Ovary (tissue), 3 donors: ENCODE measurements at regions not wholly inside any gene's neighbourhood (a gene's known extent, or its start where the extent isn't known, plus 50 kb on each side); places are given as distances from the start of the nearest gene placed in this dataset.

ENCODE experiments used
- CTCF ChIP-seq, 3 donors: fragments of 450-650 bp in 2 of 3; fragments of 200-600 bp in 1 of 3; IDR thresholded peaks; one replicate each; pipeline versions ENCODE4 v1.5.1 to v1.8.0; 2016 to 2022; ENCODE audit warnings: antibody characterized with exemption in 3 of 3, mild to moderate bottlenecking in 1 of 3
- EP300 ChIP-seq: sonication (generic); formaldehyde crosslinking; IDR thresholded peaks from one replicate; pipeline ENCODE4 v1.6.1; 2017; ENCODE audit warnings: antibody characterized with exemption
- donor health status: DM: no; HTN: no; CAD: no.

DNA sequence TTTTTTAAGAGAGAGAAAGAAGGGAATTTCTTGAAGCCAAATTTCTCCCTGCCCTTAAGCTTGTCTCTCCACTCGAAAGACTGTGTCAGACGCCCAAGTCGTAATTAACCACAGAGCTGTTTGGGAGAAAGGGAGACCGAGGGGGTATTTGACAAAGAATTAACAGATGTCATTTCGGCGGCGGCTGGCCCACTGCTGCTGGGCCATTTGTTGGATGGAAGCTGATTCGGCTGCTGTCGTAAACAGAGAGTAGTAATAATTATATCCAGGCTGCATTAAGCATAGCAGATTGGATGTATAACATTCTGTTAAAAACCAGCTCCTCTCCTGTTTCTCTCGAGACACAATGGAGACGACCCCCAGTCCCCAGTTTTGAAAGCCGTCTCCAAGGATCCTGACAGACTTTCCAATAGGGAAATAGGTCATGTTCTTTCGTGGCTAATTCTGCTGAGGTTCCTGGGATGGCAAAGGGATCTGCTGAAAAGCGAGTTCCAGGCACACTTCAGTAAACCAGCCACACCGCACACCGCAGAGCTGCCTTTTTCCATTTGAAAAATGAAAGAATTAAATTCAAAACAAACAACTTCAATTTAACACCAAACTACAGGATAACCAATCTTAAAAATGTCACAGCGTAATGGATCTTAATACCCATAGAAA lies 71.5 kb downstream of the KCTD15 start:
- TF ChIP-seq EP300 (no peak), CTCF (IDR thresholded peaks at IDR 0.05) (no peak)
